ENCODE measurements at regions not wholly inside any gene's neighbourhood (a gene's known extent, or its start where the extent isn't known, plus 50 kb on each side); places are given as distances from the start of the nearest gene placed in this dataset.
A peak's percentile ranks its signal among the peaks of the same experiment; 100 is the strongest.
"Not testable (repeated sequence)": the region's sequence is repeated elsewhere in the genome, so short reads cannot be mapped to it uniquely, and the experiment has no call there.

- DNase-seq (ENCODE audit: low read depth in 2 of 2), result peak in 1 of 2 donors; percentile 18
Observed at GRCh38 chr9:90219548-90220118, 423.0 kb downstream of the DIRAS2 start.

- not testable (repeated sequence) for DNase-seq (ENCODE audit: low read depth in 2 of 2)
Observed at GRCh38 chr9:90221899-90222298, 420.7 kb downstream of the DIRAS2 start.

GRCh38 chr9:90226839-90227338, 415.7 kb downstream of the DIRAS2 start:
- peak; percentile 51 to 59 for DNase-seq (ENCODE audit: low read depth in 2 of 2)

- DNase-seq (ENCODE audit: low read depth in 2 of 2), result not testable (repeated sequence)
Observed at GRCh38 chr9:90233081-90233480, 409.5 kb downstream of the DIRAS2 start.

DNA sequence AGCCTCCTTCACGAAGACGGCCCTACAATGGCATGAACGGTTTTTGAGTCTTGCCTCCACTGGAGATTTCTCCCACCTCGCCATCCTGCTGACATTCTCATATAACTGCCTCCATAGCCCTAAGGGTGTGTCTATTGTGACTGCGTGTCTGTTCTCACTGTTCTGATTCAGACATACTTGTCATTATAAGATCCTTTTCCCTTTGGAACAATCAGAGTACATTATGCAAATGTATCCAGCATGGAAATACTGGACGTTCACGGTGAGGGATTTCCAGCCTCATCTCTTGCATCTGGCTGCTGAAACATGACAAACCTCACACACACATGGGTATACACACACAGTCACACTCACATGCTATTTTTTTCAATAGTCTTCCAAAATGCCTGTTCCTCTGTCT, 402.1 kb downstream of the DIRAS2 start:
- no peak for DNase-seq (ENCODE audit: low read depth in 2 of 2)

DNA sequence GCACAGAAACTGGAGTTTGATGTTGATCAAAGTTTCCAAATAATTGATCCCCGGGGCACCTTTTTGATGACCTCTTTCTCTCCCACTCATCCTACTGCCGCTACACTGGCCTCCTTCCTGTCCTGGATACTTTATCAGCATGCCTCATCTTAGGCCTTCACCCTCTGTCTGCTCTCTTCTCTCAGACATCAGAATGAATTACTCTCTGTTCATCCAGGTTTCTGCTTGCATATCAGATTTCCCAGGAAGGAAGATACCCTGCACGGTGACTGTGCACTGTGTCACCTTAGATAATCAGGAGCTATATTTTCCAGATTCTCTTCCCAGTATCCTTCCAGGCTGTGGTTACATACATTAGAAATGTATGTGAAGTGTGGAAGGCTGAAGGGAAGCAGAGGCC, 397.0 kb downstream of the DIRAS2 start:
- no peak for DNase-seq (ENCODE audit: low read depth in 2 of 2)

- no peak for DNase-seq (ENCODE audit: low read depth in 2 of 2)
Observed at GRCh38 chr9:90249094-90249493, 393.5 kb downstream of the DIRAS2 start.

DNA sequence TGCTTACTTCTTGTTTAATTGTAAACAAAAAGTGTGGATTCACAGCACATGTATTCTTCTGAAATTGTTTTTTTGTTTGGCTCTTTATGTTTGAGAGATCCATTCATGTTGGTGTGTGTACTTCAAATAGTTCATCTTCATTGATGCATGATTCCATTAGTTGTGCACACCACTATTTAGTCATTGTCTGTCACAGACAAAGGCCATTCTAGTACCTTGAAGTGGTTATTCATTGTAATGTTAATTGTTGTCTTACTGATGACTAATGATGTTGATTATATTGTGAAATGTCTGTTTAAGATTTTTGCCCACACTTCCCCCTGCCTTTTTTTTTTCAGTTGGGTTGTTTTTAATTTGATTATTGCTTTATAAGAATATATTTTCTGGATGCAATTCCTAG, 391.3 kb downstream of the DIRAS2 start:
- DNase-seq (ENCODE audit: low read depth in 2 of 2), result no peak

- DNase-seq (ENCODE audit: low read depth in 2 of 2), result no peak
Observed at GRCh38 chr9:90256345-90256744, 386.3 kb downstream of the DIRAS2 start.

DNA sequence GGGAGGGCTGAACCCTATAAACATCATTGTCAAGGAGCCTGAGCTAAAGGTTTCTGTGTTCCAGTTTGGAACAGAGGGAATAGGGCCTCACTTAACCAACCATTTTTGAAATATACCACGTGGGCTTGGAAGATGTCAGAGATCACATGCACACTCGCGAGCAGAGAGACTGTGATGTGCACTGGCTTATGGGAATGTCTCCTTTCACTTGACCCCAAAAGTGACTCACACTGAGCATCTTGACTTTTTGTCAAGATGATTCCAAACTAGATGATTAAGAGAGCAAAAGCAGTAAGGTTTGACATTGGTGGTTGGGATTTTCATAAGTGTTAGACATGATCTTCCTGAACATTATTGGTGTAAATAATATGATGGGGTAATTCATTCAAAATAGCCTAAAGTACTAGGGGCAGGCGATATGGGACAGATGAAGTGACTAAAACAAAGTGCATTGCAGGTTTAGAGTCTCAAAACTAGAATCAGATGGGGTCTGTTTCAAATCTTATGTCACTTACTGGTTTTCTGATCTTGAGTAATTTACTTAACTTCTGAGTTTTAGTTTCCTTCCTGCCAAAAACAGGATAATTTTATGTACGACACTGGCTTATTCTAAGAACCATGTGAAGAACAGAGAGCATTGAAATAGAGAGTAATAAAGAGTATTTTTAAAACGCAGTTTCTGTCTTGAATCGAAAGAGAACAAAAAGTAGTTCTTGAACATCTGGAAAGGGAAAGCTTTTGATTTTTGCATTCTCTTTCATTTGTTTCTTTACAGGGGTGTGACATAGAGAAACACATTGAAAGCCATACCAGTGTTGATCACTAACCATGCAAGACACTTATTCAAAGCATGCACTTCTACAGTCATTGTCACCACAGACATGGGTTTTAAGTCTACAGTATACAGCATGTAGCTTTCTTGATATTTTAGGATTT, 383.0 kb downstream of the DIRAS2 start:
- DNase-seq (ENCODE audit: low read depth in 2 of 2), result no peak

DNA sequence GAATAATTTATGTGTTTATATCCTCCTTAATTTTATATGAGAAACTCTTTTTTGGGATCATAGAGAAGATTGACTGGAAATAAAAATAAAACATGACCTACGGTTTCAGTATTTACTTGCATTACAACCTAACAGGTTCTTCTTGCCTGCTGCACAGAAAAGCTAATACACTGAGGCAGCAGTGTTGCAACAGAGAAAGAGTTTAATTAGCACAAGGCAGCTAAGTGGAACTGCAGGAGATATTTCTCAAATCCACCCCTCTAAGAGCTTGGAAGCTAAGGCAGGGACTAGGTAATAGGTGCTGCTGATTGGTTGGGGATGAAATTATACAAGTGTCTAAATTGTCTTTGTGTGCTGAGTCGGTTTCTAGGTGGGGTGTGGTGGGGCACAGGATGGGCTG, 380.9 kb downstream of the DIRAS2 start:
- DNase-seq (ENCODE audit: low read depth in 2 of 2), result no peak

DNA sequence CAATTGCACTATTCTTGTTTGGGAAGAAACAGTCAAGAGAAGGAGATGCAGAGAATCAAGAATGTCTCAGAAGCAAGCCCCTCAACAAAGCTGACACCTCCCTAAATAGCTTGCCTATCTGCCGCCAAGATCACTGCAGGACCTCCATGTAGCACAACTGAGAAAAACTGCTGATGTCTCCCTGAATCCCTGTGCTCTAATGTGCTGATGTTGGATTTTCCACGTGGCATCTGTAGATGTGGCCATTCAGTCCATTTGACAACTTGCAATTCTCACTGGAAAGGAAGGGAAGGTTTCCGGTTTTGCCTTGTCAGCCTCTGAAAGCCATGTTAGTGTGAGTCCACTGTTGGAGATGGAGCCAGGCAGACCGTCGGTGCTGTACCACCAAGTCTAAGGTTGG, 374.0 kb downstream of the DIRAS2 start:
- no peak for DNase-seq (ENCODE audit: low read depth in 2 of 2)

DNA sequence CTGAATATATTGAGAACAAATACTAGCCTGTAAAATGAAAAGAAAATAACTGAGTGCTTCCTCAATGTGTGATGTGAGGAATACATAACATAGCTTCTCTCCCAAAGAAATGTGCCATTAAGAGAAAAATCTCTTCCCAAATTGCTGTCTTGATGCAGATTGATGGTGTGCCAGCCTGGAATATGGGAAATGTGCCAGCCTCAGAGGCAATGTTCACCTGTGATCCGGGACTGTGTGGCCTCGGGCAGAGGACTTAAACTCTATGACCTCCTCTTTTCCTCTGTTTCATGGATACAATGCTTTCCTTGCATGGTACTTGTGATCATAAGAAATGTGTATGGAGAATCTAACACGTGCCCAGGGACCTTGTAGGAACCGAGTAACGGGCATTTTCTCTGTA, 370.9 kb downstream of the DIRAS2 start:
- no peak for DNase-seq (ENCODE audit: low read depth in 2 of 2)

GRCh38 chr9:90274725-90275124, 367.9 kb downstream of the DIRAS2 start:
- DNase-seq (ENCODE audit: low read depth in 2 of 2), result no peak

DNA sequence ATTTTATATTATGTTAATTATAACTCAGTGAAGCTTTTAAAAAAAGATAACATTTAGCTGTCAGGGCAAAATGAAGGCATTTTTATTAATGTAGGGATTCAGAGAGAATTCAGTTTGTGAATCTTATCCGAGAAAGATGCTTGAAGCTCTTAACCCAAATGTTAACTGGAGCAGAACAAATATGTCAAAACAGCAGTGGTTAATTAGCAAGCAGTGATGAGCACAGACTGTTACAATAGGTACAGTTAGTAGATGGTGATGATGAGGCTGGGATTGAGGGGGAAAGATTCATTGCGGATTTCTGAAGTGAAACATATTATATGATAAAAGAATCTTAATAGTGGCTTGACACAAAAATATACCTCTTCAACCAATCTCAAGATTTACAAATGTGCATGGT, 356.7 kb downstream of the DIRAS2 start:
- DNase-seq (ENCODE audit: low read depth in 2 of 2), result no peak

GRCh38 chr9:90287567-90288274, 354.9 kb downstream of the DIRAS2 start:
- DNase-seq (ENCODE audit: low read depth in 2 of 2), result no peak

- DNase-seq (ENCODE audit: low read depth in 2 of 2), result no peak
Observed at GRCh38 chr9:90288275-90288639, 354.4 kb downstream of the DIRAS2 start.

- no peak for DNase-seq (ENCODE audit: low read depth in 2 of 2)
Observed at GRCh38 chr9:90290716-90291485, 351.7 kb downstream of the DIRAS2 start.

DNA sequence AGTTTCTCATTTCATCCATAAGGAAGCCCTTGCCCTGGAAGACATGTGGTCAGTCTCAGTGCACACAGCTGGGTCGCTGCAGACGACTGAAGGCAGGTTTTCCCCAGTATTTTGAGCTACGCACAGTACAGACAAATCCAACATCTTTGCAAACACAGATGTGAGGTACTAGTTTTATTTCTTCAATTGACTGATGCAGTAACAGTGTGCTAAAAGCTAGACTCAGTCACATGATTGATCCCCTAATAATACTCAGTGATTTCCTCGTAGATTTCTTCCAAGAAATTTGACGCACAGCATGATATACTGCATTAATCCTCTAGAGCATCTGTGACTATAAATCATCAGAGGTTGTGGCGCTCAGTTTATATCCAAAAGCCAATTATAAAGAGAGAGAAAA, 346.1 kb downstream of the DIRAS2 start:
- no peak for DNase-seq (ENCODE audit: low read depth in 2 of 2)

- no peak for DNase-seq (ENCODE audit: low read depth in 2 of 2)
Observed at GRCh38 chr9:90299968-90300367, 342.7 kb downstream of the DIRAS2 start.

GRCh38 chr9:90300611-90301276, 341.9 kb downstream of the DIRAS2 start:
- no peak for DNase-seq (ENCODE audit: low read depth in 2 of 2)

All from stimulated activated CD4-positive, alpha-beta T cell treated with anti-CD3 and anti-CD28 coated beads, Interleukin-4, amount 100 ng/mL, for 48 hours (primary cell).